Upper lobe of right lung (tissue), 1 donor: ENCODE measurements at regions not wholly inside any gene's neighbourhood (a gene's known extent, or its start where the extent isn't known, plus 50 kb on each side); places are given as distances from the start of the nearest gene placed in this dataset.

Source experiments
- ATAC-seq: fragments of 200-7000 bp; cut with Tn5 transposase; one replicate; pipeline ENCODE4 v1.9.1; 2020; ENCODE audit warnings: mild to moderate bottlenecking, moderate library complexity
- DNase-seq: peaks from one replicate; pipeline ENCODE4 v3.0.0-alpha.2; 2020
- H3K27ac ChIP-seq: fragments of 200-600 bp; one replicate; pipeline ENCODE4 v1.8.0; 2022
- H3K27me3 ChIP-seq: fragments of 200-600 bp; one replicate; pipeline ENCODE4 v1.8.0; 2022; ENCODE audit warnings: mild to moderate bottlenecking
- H3K36me3 ChIP-seq: fragments of 200-600 bp; one replicate; pipeline ENCODE4 v1.8.0; 2022
- H3K4me1 ChIP-seq: fragments of 200-600 bp; one replicate; pipeline ENCODE4 v1.8.0; 2022
- H3K4me3 ChIP-seq: fragments of 200-600 bp; one replicate; pipeline ENCODE4 v1.8.0; 2022; ENCODE audit warnings: mild to moderate bottlenecking
- H3K9me3 ChIP-seq: fragments of 200-600 bp; one replicate; pipeline ENCODE4 v1.8.0; 2022
- intact Hi-C: fragments of 100-400 bp; cut with DNase I; formaldehyde crosslinking; loops from one replicate; pipeline ENCODE4 v1.11.0; 2022
- TF ChIP-seq, protein P1 (sequence below): fragments of 200-600 bp; IDR thresholded peaks from one replicate; pipeline ENCODE4 v1.8.0; 2022; ENCODE audit warnings: antibody characterized with exemption
- donor health status: DM: no; HTN: yes; CAD: no; lungs with severe emphysema.

DNA sequence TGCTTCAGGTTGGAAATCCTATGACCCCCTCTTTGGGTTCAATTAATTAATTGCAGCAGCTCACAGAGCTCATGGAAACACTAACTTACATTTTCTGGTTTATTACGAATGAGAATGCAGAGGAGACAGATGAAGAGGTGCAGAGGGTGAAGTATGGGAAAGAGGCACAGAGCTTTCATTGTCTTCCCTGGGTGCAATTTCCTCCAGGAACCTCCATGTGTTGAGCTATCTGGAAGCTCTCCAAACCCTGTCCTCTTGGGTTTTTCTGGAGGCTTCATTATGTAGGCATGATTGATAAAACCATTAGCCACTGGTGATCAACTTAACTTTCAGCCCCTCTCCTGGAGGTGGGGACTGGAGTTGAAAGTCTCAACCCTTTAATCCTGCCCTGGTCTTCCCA, 133.0 kb upstream of the AUTS2 start:
- ATAC-seq (no peak), DNase-seq (no peak)
- TF ChIP-seq, protein P1, sequence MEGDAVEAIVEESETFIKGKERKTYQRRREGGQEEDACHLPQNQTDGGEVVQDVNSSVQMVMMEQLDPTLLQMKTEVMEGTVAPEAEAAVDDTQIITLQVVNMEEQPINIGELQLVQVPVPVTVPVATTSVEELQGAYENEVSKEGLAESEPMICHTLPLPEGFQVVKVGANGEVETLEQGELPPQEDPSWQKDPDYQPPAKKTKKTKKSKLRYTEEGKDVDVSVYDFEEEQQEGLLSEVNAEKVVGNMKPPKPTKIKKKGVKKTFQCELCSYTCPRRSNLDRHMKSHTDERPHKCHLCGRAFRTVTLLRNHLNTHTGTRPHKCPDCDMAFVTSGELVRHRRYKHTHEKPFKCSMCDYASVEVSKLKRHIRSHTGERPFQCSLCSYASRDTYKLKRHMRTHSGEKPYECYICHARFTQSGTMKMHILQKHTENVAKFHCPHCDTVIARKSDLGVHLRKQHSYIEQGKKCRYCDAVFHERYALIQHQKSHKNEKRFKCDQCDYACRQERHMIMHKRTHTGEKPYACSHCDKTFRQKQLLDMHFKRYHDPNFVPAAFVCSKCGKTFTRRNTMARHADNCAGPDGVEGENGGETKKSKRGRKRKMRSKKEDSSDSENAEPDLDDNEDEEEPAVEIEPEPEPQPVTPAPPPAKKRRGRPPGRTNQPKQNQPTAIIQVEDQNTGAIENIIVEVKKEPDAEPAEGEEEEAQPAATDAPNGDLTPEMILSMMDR: no peak
- H3K4me3 ChIP-seq: no peak overlapping the region
- H3K27ac ChIP-seq: no peak overlapping the region
- intact Hi-C loops: no loop called here
- H3K36me3 ChIP-seq: no peaks in the 10 kb centered on the region
- no peaks in the 10 kb centered on the region for H3K4me1 ChIP-seq
- no peaks in the 10 kb centered on the region for H3K9me3 ChIP-seq
- no peaks in the 10 kb centered on the region for H3K27me3 ChIP-seq

DNA sequence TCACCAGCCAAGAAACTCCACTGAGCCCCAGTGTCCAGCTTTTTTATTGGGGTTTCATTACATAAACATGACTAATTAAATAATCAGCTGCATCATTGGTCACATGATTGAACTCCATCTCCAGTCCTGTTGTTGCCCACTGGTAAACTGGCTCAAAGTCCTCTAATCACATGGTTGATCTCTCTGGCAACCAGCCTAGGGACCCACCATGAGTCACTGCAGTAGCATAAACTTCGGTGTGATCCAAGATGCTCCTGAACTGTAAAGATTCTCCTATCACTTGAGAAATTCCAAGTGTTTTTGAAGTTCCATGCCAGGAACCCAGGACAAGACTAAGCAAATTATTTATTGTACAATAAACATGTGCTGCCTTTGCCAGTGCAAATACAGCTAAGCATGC, 130.4 kb upstream of the AUTS2 start:
- H3K4me3 ChIP-seq: no peak overlapping the region
- H3K4me1 ChIP-seq: no peaks in the 10 kb centered on the region
- intact Hi-C loops: no loop called here
- DNase-seq: no peak
- no peaks in the 10 kb centered on the region for H3K9me3 ChIP-seq
- TF ChIP-seq, protein P1: no peak
- H3K27ac ChIP-seq: no peak overlapping the region
- H3K36me3 ChIP-seq: no peaks in the 10 kb centered on the region
- ATAC-seq: no peak
- no peaks in the 10 kb centered on the region for H3K27me3 ChIP-seq

DNA sequence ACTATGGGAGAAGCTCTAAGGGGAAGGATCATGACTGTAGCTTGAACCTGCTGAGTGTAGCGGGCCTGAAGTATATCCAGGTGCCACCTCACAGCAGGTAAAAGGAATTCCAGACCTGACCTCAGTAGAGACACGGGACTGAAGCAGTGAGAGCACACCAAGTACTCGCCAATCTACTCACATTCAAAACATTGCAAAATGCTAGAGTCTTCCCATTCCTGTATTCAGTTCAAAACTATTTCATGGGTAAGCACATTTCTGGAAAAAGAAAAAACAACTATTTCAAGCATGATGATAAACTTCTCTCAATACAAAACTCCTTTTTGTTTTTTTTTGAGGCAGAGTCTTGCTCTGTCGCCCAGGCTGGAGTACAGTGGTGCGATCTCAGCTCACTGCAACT, 121.9 kb upstream of the AUTS2 start:
- TF ChIP-seq, protein P1: no peak
- Histone ChIP-seq H3K9me3 (no peaks in the 10 kb centered on the region), H3K4me1 (no peaks in the 10 kb centered on the region), H3K27me3 (no peaks in the 10 kb centered on the region), H3K4me3 (no peak overlapping the region), H3K36me3 (no peaks in the 10 kb centered on the region), H3K27ac (no peak overlapping the region)
- DNase-seq: no peak
- ATAC-seq: no peak
- intact Hi-C loops: no loop called here

DNA sequence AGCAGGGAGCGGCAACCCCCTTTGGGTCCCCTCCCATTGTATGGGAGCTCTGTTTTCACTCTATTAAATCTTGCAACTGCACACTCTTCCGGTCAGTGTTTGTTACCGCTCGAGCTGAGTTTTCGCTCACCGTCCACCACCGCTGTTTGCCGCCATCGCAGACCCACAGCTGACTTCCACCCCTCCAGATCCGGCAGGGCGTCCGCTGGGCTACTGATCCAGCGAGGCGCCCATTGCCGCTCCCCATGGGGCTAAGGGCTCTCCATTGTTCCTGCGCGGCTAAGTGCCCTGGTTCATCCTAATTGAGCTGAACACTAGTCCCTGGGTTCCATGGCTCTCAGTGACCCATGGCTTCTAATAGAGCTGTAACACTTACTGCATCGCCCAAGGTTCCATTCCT, 115.6 kb upstream of the AUTS2 start:
- H3K9me3 ChIP-seq: no peaks in the 10 kb centered on the region
- intact Hi-C loops: no loop called here
- DNase-seq (no peak), ATAC-seq (no peak)
- H3K4me1 ChIP-seq: no peaks in the 10 kb centered on the region
- H3K4me3 ChIP-seq: no peak overlapping the region
- no peaks in the 10 kb centered on the region for H3K27me3 ChIP-seq
- TF ChIP-seq, protein P1: no peak
- H3K27ac ChIP-seq: no peak overlapping the region
- no peaks in the 10 kb centered on the region for H3K36me3 ChIP-seq

DNA sequence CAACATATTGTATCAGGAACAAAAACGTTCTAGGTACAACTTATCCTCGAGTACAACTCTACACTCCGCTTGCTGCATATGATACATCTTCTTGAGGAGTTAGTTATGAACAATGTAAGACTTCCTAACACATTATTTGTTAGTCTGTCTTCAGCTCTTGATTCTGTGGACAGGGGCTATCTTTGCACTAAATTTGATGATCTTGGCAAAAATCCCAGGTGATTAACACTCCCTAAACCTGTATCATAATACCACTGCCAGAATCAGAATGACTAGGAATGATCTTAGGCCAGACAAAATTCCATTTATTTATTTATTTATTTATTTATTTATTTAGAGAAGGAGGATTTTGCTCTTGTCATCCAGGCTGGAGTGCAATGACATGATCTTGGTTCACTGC, 108.7 kb upstream of the AUTS2 start:
- ATAC-seq (no peak), DNase-seq (no peak)
- H3K4me1 ChIP-seq: no peaks in the 10 kb centered on the region
- no peaks in the 10 kb centered on the region for H3K27me3 ChIP-seq
- H3K27ac ChIP-seq: no peak overlapping the region
- H3K4me3 ChIP-seq: no peak overlapping the region
- intact Hi-C loops: no loop called here
- H3K36me3 ChIP-seq: no peaks in the 10 kb centered on the region
- TF ChIP-seq, protein P1: no peak
- no peaks in the 10 kb centered on the region for H3K9me3 ChIP-seq

DNA sequence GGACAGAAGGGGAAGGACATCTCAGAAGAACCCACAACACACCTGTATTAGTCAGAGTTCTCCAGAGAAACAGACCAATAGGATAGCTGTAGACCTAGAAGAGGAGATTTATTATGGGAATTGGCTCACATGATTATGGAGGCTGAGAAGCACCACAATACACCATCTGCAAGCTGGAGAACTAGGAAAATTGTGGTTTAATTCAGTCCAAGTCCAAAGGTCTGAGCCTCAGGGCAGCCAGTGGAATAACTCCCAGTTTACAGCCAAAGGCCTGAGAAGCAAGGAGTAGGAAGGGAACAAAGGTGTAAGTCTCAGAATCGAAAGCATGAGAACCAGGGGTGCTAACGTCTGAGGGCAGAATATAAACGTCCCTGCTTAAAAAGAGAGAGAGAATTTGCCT, 99.6 kb upstream of the AUTS2 start:
- H3K36me3 ChIP-seq: no peaks in the 10 kb centered on the region
- H3K9me3 ChIP-seq: no peaks in the 10 kb centered on the region
- H3K4me3 ChIP-seq: no peak overlapping the region
- H3K27me3 ChIP-seq: no peaks in the 10 kb centered on the region
- TF ChIP-seq, protein P1: no peak
- intact Hi-C loops: no loop called here
- ATAC-seq: no peak
- no peak for DNase-seq
- no peaks in the 10 kb centered on the region for H3K4me1 ChIP-seq
- H3K27ac ChIP-seq: no peak overlapping the region
